ENCODE measurements at regions not wholly inside any gene's neighbourhood (a gene's known extent, or its start where the extent isn't known, plus 50 kb on each side); places are given as distances from the start of the nearest gene placed in this dataset.
"Not testable (repeated sequence)": the region's sequence is repeated elsewhere in the genome, so short reads cannot be mapped to it uniquely, and the experiment has no call there.

DNA sequence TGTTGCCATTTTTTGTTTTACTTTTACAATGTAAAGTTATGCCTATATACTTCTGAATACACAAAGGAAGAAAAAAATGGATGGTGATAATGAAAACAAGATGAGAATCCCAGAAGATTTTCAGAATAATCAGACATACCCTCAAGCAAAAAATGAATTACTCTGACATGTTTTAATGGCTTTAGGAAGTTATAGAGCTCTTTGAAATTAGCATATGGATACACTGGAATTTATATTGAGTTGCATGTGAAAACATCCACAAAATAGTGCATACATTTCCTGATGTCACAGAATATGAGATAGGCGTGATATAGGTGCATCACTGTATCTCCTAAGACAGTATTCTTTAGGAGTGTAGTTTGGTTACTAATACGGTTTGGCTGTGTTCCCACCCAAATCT lies 351.3 kb downstream of the SLC7A11 start:
- H3K4me3 ChIP-seq: no peak overlapping the region
- H3K36me3 ChIP-seq (replicated peaks in 1 of 2; ENCODE audit: insufficient read depth in 1 of 2, low read depth in 2 of 2): no peaks in the 10 kb centered on the region
- H3K4me1 ChIP-seq: no peaks in the 10 kb centered on the region
- TF ChIP-seq POLR2A (IDR thresholded peaks at IDR 0.05): no peak
- TF ChIP-seq, protein P1, sequence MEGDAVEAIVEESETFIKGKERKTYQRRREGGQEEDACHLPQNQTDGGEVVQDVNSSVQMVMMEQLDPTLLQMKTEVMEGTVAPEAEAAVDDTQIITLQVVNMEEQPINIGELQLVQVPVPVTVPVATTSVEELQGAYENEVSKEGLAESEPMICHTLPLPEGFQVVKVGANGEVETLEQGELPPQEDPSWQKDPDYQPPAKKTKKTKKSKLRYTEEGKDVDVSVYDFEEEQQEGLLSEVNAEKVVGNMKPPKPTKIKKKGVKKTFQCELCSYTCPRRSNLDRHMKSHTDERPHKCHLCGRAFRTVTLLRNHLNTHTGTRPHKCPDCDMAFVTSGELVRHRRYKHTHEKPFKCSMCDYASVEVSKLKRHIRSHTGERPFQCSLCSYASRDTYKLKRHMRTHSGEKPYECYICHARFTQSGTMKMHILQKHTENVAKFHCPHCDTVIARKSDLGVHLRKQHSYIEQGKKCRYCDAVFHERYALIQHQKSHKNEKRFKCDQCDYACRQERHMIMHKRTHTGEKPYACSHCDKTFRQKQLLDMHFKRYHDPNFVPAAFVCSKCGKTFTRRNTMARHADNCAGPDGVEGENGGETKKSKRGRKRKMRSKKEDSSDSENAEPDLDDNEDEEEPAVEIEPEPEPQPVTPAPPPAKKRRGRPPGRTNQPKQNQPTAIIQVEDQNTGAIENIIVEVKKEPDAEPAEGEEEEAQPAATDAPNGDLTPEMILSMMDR (IDR thresholded peaks at IDR 0.05): no peak
- intact Hi-C loops (cut with DNase I): no loop called here
- ATAC-seq: no peak
- H3K27me3 ChIP-seq: no peaks in the 10 kb centered on the region
- DNase-seq: no peak
- no peaks in the 10 kb centered on the region for H3K9me3 ChIP-seq
- WGBS, 2 donors: 55 to 66% methylated on average over 2 of the region's 2 CpGs
- H3K27ac ChIP-seq: no peak overlapping the region

DNA sequence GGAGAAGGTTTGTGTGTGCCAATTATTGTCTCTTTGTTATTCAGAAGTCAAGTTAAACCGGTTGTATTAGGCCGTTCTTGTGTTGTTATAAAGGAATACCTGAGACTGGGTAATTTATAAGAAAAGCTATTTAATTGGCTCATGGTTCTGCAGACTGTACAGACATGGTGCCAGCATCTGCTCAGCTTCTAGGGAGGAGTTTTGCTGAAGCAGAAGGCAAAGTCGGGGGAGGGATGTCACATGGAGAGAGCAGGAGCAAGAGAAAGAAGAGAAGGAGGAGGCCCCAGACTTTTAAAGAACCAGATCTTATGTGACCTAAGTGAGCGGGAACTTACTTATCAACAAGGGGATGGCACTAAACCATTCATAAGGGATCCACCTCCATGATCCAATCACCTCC lies 349.3 kb upstream of the PCDH18 start:
- no peaks in the 10 kb centered on the region for H3K4me1 ChIP-seq
- no peaks in the 10 kb centered on the region for H3K27me3 ChIP-seq
- DNase-seq (no peak), ATAC-seq (no peak)
- no peak overlapping the region for H3K27ac ChIP-seq
- H3K36me3 ChIP-seq (replicated peaks in 1 of 2; ENCODE audit: insufficient read depth in 1 of 2, low read depth in 2 of 2): no peaks in the 10 kb centered on the region
- no peak overlapping the region for H3K4me3 ChIP-seq
- TF ChIP-seq POLR2A (IDR thresholded peaks at IDR 0.05): no peak
- TF ChIP-seq, protein P1 (IDR thresholded peaks at IDR 0.05): no peak
- H3K9me3 ChIP-seq: no peaks in the 10 kb centered on the region
- intact Hi-C loops (cut with DNase I): no loop called here
- WGBS, 2 donors: 48 to 56% methylated on average over 4 of the region's 4 CpGs

DNA sequence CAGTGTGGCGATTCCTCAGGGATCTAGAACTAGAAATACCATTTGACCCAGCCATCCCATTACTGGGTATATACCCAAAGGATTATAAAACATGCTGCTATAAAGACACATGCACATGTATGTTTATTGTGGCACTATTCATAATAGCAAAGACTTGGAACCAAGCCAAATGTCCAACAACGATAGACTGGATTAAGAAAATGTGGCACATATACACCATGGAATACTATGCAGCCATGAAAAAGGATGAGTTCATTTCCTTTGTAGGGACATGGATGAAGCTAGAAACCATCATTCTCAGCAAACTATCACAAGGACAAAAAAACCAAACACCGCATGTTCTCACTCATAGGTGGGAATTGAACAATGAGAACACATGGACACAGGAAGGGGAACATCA lies 335.8 kb upstream of the PCDH18 start:
- DNase-seq; intact Hi-C loops (cut with DNase I); H3K4me3 ChIP-seq; H3K9me3 ChIP-seq; ATAC-seq; H3K36me3 ChIP-seq (replicated peaks in 1 of 2; ENCODE audit: insufficient read depth in 1 of 2, low read depth in 2 of 2); H3K27me3 ChIP-seq; H3K4me1 ChIP-seq; H3K27ac ChIP-seq: not testable (repeated sequence)
- WGBS, 2 donors: 85 to 86% methylated on average over 2 of the region's 3 CpGs

DNA sequence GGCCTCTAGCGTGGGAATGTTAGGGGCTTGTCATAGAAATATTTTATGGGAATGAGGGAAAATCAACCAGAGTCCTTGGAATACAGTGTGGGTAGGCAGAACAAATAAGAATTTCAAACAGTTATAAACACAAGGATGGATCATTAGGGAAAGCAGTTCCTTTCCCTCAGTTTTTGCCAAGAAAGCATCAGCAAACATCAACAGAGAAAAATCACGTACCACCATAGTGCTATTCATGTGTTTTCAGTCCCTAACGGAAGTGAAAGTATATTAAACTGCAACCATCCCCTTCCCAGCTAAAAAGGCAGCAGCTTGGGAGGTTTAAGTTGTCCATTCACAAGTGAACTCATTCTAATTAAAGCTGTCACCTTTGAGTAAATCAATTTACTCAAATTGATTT lies 334.4 kb upstream of the PCDH18 start:
- intact Hi-C loops (cut with DNase I): no loop called here
- H3K9me3 ChIP-seq: no peaks in the 10 kb centered on the region
- TF ChIP-seq, protein P1 (IDR thresholded peaks at IDR 0.05): no peak
- no peak for TF ChIP-seq POLR2A (IDR thresholded peaks at IDR 0.05)
- no peaks in the 10 kb centered on the region for H3K27me3 ChIP-seq
- H3K4me1 ChIP-seq: no peaks in the 10 kb centered on the region
- H3K4me3 ChIP-seq: no peak overlapping the region
- H3K27ac ChIP-seq: no peak overlapping the region
- 70 to 80% methylated on average over 3 of the region's 3 CpGs for WGBS, 2 donors
- DNase-seq (no peak), ATAC-seq (no peak)
- H3K36me3 ChIP-seq (replicated peaks in 1 of 2; ENCODE audit: insufficient read depth in 1 of 2, low read depth in 2 of 2): no peaks in the 10 kb centered on the region

DNA sequence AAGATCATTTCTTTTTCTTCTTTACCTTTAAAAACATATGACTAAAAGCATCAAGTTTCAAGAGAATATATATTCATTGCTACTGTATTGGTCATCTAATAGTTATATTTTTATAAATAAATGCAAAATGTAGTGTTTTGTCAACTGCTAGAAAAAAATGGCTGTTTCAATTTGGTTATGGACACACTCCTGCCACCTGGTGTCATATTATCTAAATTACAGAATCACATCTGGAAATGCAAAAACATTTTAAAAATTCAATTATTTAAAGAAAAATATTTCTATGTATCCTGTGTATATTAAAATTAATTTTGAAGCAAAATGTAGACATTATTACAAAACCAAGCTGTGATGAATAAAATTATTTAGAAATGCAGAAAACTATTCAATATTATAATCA lies 329.4 kb upstream of the PCDH18 start:
- intact Hi-C loops (cut with DNase I): no loop called here
- no peaks in the 10 kb centered on the region for H3K4me1 ChIP-seq
- no peaks in the 10 kb centered on the region for H3K27me3 ChIP-seq
- DNase-seq (no peak), ATAC-seq (no peak)
- TF ChIP-seq POLR2A (IDR thresholded peaks at IDR 0.05): no peak
- TF ChIP-seq, protein P1 (IDR thresholded peaks at IDR 0.05): peak in 6 of 7 experiments; percentile 9 to 39 (median 34)
- no peak overlapping the region for H3K4me3 ChIP-seq
- no peaks in the 10 kb centered on the region for H3K36me3 ChIP-seq (replicated peaks in 1 of 2; ENCODE audit: insufficient read depth in 1 of 2, low read depth in 2 of 2)
- no peaks in the 10 kb centered on the region for H3K9me3 ChIP-seq
- no peak overlapping the region for H3K27ac ChIP-seq

All from body of pancreas (tissue), 4 donors.